Pancreas (tissue), 10 donors: ENCODE measurements at regions not wholly inside any gene's neighbourhood (a gene's known extent, or its start where the extent isn't known, plus 50 kb on each side); places are given as distances from the start of the nearest gene placed in this dataset.
"Not testable (repeated sequence)": the region's sequence is repeated elsewhere in the genome, so short reads cannot be mapped to it uniquely, and the experiment has no call there.

Experiments used
- ATAC-seq, 4 donors: fragments of 200-7000 bp; cut with Tn5 transposase; one replicate each; pipeline versions ENCODE4 v1.8.0 to v1.9.1; 2020; ENCODE audit warnings: mild to moderate bottlenecking in 4 of 4, moderate library complexity in 4 of 4
- DNase-seq, 6 donors: peaks; one replicate each; pipeline ENCODE4 v3.0.0-alpha.2; 2020
- FAIRE-seq: peaks from 2 replicates; lab custom pipeline; 2012; peaks lifted over from hg19 to GRCh38; lab: Jason Lieb, UNC
- H3K27ac ChIP-seq, 4 donors: fragments of 200-600 bp; sonication (generic); 1 replicate in 3 of 4; 2 replicates in 1 of 4; pipeline versions ENCODE4 v1.5.0 to v1.8.0; 2020
- H3K27me3 ChIP-seq, 4 donors: fragments of 200-600 bp; one replicate each; pipeline ENCODE4 v1.8.0; 2021
- H3K36me3 ChIP-seq, 3 donors: fragments of 200-600 bp; sonication (generic) in 1 of 3; one replicate each; pipeline versions ENCODE4 v1.5.0 to v1.8.0; 2020 to 2021
- H3K4me1 ChIP-seq, 3 donors: fragments of 200-600 bp; one replicate each; pipeline ENCODE4 v1.8.0; 2021
- H3K4me3 ChIP-seq, 4 donors: fragments of 200-600 bp; sonication (generic) in 2 of 4; one replicate each; pipeline versions ENCODE4 v1.5.0 to v1.8.0; 2020 to 2021
- H3K9me3 ChIP-seq, 4 donors: fragments of 200-600 bp; one replicate each; pipeline ENCODE4 v1.8.0; 2021
- CTCF ChIP-seq, 4 donors: fragments of 200-600 bp; sonication (generic) in 3 of 4; IDR thresholded peaks; one replicate each; pipeline versions ENCODE4 v1.5.0 to v1.8.0; 2021; ENCODE audit warnings: antibody characterized with exemption in 4 of 4
- WGBS, 2 donors: extraction: QIAGEN DNeasy Blood & Tissue Kit; methylation state at CpG; one replicate each; pipeline ENCODE4 v1.1.7; 2013; 5-methylcytosine and 5-hydroxymethylcytosine counted together
- intact Hi-C, 3 donors: fragments of 100-400 bp; cut with DNase I; formaldehyde crosslinking; loops; one replicate each; pipeline versions ENCODE4 v1.11.1 to v1.14.2; 2022
- donor health status: healthy with polysubstance abuse.
- donor health status: DM: no; HTN: no; CAD: no; lungs with moderate emphysema.
- donor health status: DM: no; HTN: no; CAD: no.
- donor health status: control.
- donor health status: control.
- donor health status: Bipolar disorder and iron deficiency.
- donor health status: DM: yes; HTN: yes; CAD: no.
- donor health status: DM: no; HTN: no; CAD: no.
- donor health status: DM: no; HTN: no; CAD: no.
- donor health status: DM: yes; HTN: yes; CAD: no.

GRCh38 chrX:66988331-66988730, 349.5 kb upstream of the EDA2R start:
- intact Hi-C loops, result no loop called here
- no peaks in the 10 kb centered on the region for H3K36me3 ChIP-seq
- no peak for ATAC-seq
- no peak overlapping the region for H3K27ac ChIP-seq
- no peaks in the 10 kb centered on the region for H3K4me1 ChIP-seq
- WGBS, 2 donors, result 6 to 8% methylated on average over 1 of the region's 1 CpG
- no peak for TF ChIP-seq CTCF (IDR thresholded peaks at IDR 0.05)
- no peak for FAIRE-seq
- no peak overlapping the region for H3K4me3 ChIP-seq
- no peaks in the 10 kb centered on the region for H3K27me3 ChIP-seq
- H3K9me3 ChIP-seq, result no peaks in the 10 kb centered on the region
- no peak for DNase-seq

- H3K4me3 ChIP-seq, result no peak overlapping the region
- intact Hi-C loops, result no loop called here
- H3K36me3 ChIP-seq, result no peaks in the 10 kb centered on the region
- no peak overlapping the region for H3K27ac ChIP-seq
- no peaks in the 10 kb centered on the region for H3K27me3 ChIP-seq
- DNase-seq (no peak), ATAC-seq (no peak), FAIRE-seq (no peak)
- H3K9me3 ChIP-seq, result no peaks in the 10 kb centered on the region
- no peak for TF ChIP-seq CTCF (IDR thresholded peaks at IDR 0.05)
- H3K4me1 ChIP-seq, result no peaks in the 10 kb centered on the region
- WGBS, 2 donors, result 37 to 44% methylated on average over 3 of the region's 3 CpGs
Observed at GRCh38 chrX:66961665-66962064, 322.8 kb upstream of the EDA2R start.

- intact Hi-C loops, result no loop called here
- H3K27me3 ChIP-seq, result no peaks in the 10 kb centered on the region
- H3K4me3 ChIP-seq, result no peak overlapping the region
- H3K36me3 ChIP-seq, result no peaks in the 10 kb centered on the region
- no peaks in the 10 kb centered on the region for H3K9me3 ChIP-seq
- no peak for TF ChIP-seq CTCF (IDR thresholded peaks at IDR 0.05)
- FAIRE-seq, result no peak
- no peak for DNase-seq
- H3K4me1 ChIP-seq, result no peaks in the 10 kb centered on the region
- ATAC-seq, result no peak
- no peak overlapping the region for H3K27ac ChIP-seq
- 48 to 57% methylated on average over 1 of the region's 1 CpG for WGBS, 2 donors
Observed at GRCh38 chrX:66931713-66932112, 292.8 kb upstream of the EDA2R start.

GRCh38 chrX:66930516-66930915, 291.6 kb upstream of the EDA2R start:
- WGBS, 2 donors, result 72 to 82% methylated on average over 17 of the region's 18 CpGs
- ATAC-seq, H3K27me3 ChIP-seq, H3K27ac ChIP-seq, DNase-seq, FAIRE-seq, H3K4me1 ChIP-seq, H3K4me3 ChIP-seq, H3K9me3 ChIP-seq, intact Hi-C loops, H3K36me3 ChIP-seq: not testable (repeated sequence)

GRCh38 chrX:66920296-66920695, 281.4 kb upstream of the EDA2R start:
- WGBS, 2 donors, result 61 to 64% methylated on average over 1 of the region's 1 CpG
- ATAC-seq (no peak), FAIRE-seq (peak; percentile 67), DNase-seq (no peak)
- Histone ChIP-seq H3K4me3 (no peak overlapping the region), H3K36me3 (no peaks in the 10 kb centered on the region), H3K27me3 (no peaks in the 10 kb centered on the region), H3K27ac (no peak overlapping the region), H3K9me3 (no peaks in the 10 kb centered on the region), H3K4me1 (no peaks in the 10 kb centered on the region)
- no peak for TF ChIP-seq CTCF (IDR thresholded peaks at IDR 0.05)
- intact Hi-C loops, result no loop called here
